ENCODE measurements at regions not wholly inside any gene's neighbourhood (a gene's known extent, or its start where the extent isn't known, plus 50 kb on each side); places are given as distances from the start of the nearest gene placed in this dataset.

DNA sequence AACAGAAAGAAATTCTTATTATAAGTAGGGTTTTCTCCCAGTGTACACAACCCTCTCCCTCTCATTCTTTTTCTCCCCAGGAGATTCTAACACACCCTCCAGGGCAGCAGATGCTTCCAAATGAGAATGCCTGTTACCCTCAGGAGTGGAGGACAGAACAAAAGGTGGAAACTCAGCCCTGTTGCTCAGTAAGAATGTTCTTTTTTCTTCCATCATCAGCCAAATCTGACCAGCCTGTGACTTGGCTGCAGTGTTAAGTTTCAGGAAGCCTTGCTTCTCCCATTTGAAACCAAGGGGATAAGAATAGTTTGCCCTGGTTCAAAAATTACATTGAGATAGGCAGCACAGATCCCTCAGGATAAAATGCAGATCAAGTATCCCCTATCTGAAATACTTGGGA, 77.5 kb upstream of the EEPD1 start:
- TF ChIP-seq ZFX (IDR thresholded peaks at IDR 0.05; ENCODE audit: borderline replicate concordance): no peak
- TF ChIP-seq, protein P1, sequence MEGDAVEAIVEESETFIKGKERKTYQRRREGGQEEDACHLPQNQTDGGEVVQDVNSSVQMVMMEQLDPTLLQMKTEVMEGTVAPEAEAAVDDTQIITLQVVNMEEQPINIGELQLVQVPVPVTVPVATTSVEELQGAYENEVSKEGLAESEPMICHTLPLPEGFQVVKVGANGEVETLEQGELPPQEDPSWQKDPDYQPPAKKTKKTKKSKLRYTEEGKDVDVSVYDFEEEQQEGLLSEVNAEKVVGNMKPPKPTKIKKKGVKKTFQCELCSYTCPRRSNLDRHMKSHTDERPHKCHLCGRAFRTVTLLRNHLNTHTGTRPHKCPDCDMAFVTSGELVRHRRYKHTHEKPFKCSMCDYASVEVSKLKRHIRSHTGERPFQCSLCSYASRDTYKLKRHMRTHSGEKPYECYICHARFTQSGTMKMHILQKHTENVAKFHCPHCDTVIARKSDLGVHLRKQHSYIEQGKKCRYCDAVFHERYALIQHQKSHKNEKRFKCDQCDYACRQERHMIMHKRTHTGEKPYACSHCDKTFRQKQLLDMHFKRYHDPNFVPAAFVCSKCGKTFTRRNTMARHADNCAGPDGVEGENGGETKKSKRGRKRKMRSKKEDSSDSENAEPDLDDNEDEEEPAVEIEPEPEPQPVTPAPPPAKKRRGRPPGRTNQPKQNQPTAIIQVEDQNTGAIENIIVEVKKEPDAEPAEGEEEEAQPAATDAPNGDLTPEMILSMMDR (IDR thresholded peaks at IDR 0.05): no peak
- no peak overlapping the region for H3K27ac ChIP-seq

DNA sequence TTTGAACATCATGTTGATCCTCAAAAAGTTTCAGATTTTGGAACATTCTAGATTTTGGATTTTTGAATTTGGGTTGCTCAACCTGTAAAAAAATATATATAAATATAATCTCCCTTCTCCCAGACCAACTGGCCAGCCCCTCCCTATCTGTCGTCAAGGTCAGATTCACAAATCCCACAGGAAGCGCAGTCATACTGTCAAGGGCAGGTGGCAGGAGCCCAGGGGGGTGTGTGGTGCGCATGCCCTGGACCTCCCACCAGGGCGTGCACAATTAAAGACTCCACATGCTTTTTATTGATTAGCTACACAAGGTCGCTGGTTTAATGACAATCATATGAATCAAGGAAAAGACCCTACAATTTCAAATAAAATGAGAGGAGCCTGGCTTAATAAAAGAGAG, 77.0 kb upstream of the EEPD1 start:
- TF ChIP-seq, protein P1 (IDR thresholded peaks at IDR 0.05): no peak
- no peak for TF ChIP-seq ZFX (IDR thresholded peaks at IDR 0.05; ENCODE audit: borderline replicate concordance)
- no peak overlapping the region for H3K27ac ChIP-seq

DNA sequence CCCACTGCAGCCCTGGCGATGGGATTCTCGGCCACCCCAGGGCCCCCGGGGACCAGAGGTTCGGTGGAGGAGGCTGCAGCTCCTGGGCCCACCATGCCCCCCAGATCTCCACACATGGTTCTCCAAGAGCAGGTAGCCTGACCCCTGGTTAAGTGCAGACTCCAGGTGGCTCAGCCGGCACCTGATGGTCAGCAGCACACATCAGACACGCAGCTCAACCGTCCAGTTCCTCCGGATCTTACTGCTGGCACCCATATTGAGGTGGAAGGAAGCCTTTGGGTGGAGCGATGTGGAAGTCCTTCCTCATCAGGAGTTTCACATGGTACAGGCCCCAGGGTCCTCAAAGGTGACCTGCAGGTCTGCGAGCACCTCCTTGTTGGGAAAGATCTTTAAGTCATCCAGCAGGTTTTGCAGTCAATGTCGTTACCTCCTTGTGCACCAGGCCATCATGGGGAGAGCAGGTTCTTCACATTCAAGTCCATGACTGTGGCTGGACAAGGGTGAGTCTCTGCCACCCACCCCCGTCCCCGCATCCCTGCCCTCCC, 74.2 kb upstream of the EEPD1 start:
- no peak overlapping the region for H3K27ac ChIP-seq
- TF ChIP-seq, protein P1 (IDR thresholded peaks at IDR 0.05): no peak
- no peak for TF ChIP-seq ZFX (IDR thresholded peaks at IDR 0.05; ENCODE audit: borderline replicate concordance)

DNA sequence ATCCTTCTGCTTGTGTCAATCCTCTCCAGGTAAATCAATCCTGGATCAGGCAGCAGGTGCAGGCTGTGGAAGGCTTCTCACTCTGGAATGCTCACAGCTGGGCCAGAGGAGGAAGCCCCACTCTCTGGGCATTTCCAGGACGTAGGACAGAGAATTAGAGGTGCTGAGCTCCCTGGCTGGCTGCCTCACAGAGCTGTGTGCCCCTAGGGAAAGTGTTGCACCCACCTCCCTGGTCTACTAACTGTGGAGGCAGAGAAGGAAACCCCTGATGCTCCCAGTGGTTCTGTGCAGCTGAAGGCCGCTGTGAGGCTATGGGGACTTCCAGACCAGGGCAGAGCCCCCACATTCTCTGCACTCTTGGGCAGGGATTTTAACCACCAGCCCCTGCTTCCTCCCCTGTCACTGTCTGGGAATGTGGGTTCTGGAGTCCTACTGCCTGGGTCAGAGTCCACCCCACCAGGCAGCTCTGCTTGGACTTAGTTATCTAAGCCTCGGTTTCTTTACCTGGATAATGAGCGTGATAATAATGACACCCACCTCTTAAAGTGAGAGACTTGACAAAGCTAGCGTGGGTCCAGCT, 73.5 kb upstream of the EEPD1 start:
- TF ChIP-seq ZFX (IDR thresholded peaks at IDR 0.05; ENCODE audit: borderline replicate concordance): no peak
- TF ChIP-seq, protein P1 (IDR thresholded peaks at IDR 0.05): no peak
- H3K27ac ChIP-seq: no peak overlapping the region

DNA sequence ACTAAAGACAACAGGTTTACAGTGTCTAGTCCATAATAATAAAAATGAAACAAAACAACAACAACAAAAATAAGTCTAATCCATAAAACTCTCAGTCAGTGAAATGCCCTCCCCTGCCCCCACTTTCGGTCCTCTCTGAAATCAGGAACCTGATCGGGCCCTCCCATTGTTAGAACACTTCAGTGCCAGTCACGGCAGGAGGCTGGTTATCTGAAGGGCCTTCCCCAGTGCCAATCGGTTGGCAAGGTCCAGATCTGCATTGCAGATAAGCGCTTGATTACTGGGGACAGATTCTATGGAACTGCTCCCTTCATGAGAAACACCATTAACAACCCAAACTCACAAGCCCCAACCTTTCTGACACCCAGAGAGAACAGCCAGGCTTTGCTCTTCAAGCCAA, 72.2 kb upstream of the EEPD1 start:
- no peak for TF ChIP-seq ZFX (IDR thresholded peaks at IDR 0.05; ENCODE audit: borderline replicate concordance)
- TF ChIP-seq, protein P1 (IDR thresholded peaks at IDR 0.05): no peak
- no peak overlapping the region for H3K27ac ChIP-seq

DNA sequence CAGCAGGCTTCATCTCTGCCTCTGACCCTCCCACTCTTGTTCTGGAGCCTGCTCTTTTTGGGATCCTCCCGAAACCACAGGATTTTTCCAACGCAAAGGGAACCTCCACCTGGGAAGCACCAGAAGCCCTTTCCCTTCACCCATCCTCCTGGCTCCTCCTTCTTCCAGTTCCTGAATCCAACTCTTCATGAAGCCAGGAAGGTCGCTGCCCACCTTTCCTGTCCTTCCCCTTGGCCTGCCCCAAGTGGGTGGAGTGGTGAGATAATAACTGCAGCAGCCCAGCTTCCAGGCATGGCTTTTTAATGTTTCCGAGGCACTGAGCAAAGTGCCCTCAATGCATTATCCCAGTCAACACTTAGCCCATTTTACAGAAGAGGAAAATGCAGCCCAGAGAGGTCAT, 70.8 kb upstream of the EEPD1 start:
- TF ChIP-seq ZFX (IDR thresholded peaks at IDR 0.05; ENCODE audit: borderline replicate concordance): no peak
- TF ChIP-seq, protein P1 (IDR thresholded peaks at IDR 0.05): no peak
- H3K27ac ChIP-seq: no peak overlapping the region

DNA sequence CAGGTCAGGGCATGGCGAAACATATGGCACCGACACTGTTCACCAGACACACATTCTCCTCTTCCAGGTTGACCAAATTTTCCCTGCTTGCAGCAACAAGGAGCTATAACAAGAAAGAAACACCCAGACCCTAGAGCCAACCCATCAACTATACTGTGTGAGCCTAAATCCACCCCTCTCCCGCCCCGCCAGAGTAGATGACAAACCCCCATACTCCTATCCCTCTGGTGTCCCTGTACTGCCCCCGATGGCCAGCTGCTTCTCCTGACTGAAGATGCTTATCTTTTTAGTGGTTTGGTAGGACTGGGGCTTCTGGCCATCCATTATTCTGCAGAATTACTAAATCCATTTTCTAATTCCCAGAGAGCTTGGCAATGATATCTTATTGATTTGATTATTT, 70.1 kb upstream of the EEPD1 start:
- no peak overlapping the region for H3K27ac ChIP-seq
- TF ChIP-seq, protein P1 (IDR thresholded peaks at IDR 0.05): peak; percentile 18; the same call in 1 of the 2 replicates
- TF ChIP-seq ZFX (IDR thresholded peaks at IDR 0.05; ENCODE audit: borderline replicate concordance): no peak

Measured in 22Rv1 (cell line).